ENCODE measurements at regions not wholly inside any gene's neighbourhood (a gene's known extent, or its start where the extent isn't known, plus 50 kb on each side); places are given as distances from the start of the nearest gene placed in this dataset.
"Not testable (repeated sequence)": the region's sequence is repeated elsewhere in the genome, so short reads cannot be mapped to it uniquely, and the experiment has no call there.

GRCh38 chr10:37733822-37734221 lies 123.6 kb downstream of the ZNF248 start:
- no peaks in the 10 kb centered on the region for H3K4me1 ChIP-seq (ENCODE audit: control insufficient read depth in 1 of 2, insufficient read depth in 2 of 2, low read length in 2 of 2)
- no peak overlapping the region for H3K27ac ChIP-seq (ENCODE audit: low read depth, low read length)
- no peak overlapping the region for H3K4me3 ChIP-seq (ENCODE audit: low read depth in 1 of 2, low read length in 2 of 2)
- H3K9me3 ChIP-seq (ENCODE audit: control insufficient read depth in 1 of 2, low read length in 2 of 2) = peaks cover 0 to 3% of the 10 kb centered on the region in 2 donors
- no peaks in the 10 kb centered on the region for H3K27me3 ChIP-seq (ENCODE audit: control insufficient read depth in 1 of 2, insufficient read depth in 2 of 2, low read length in 2 of 2)
- no peak overlapping the region for H3K9ac ChIP-seq (ENCODE audit: low read depth in 1 of 2, low read length in 2 of 2)
- no peaks in the 10 kb centered on the region for H3K36me3 ChIP-seq (ENCODE audit: control insufficient read depth in 1 of 2, insufficient read depth in 2 of 2, low read length in 2 of 2)

GRCh38 chr10:37732685-37733084 lies 124.7 kb downstream of the ZNF248 start:
- no peak overlapping the region for H3K9ac ChIP-seq (ENCODE audit: low read depth in 1 of 2, low read length in 2 of 2)
- no peak overlapping the region for H3K27ac ChIP-seq (ENCODE audit: low read depth, low read length)

GRCh38 chr10:37728830-37729229 lies 128.6 kb downstream of the ZNF248 start:
- peaks cover 0 to 8% of the 10 kb centered on the region in 2 donors for H3K9me3 ChIP-seq (ENCODE audit: control insufficient read depth in 1 of 2, low read length in 2 of 2)
- no peaks in the 10 kb centered on the region for H3K36me3 ChIP-seq (ENCODE audit: control insufficient read depth in 1 of 2, insufficient read depth in 2 of 2, low read length in 2 of 2)
- no peak overlapping the region for H3K27ac ChIP-seq (ENCODE audit: low read depth, low read length)
- H3K27me3 ChIP-seq (ENCODE audit: control insufficient read depth in 1 of 2, insufficient read depth in 2 of 2, low read length in 2 of 2) = no peaks in the 10 kb centered on the region
- no peak overlapping the region for H3K9ac ChIP-seq (ENCODE audit: low read depth in 1 of 2, low read length in 2 of 2)
- no peaks in the 10 kb centered on the region for H3K4me1 ChIP-seq (ENCODE audit: control insufficient read depth in 1 of 2, insufficient read depth in 2 of 2, low read length in 2 of 2)
- H3K4me3 ChIP-seq (ENCODE audit: low read depth in 1 of 2, low read length in 2 of 2) = no peak overlapping the region

More at GRCh38 chr10:37732685-37733084, 124.7 kb downstream of the ZNF248 start:
- H3K36me3 ChIP-seq (ENCODE audit: control insufficient read depth in 1 of 2, insufficient read depth in 2 of 2, low read length in 2 of 2) = no peaks in the 10 kb centered on the region
- H3K9me3 ChIP-seq (ENCODE audit: control insufficient read depth in 1 of 2, low read length in 2 of 2) = peaks cover 0 to 5% of the 10 kb centered on the region in 2 donors
- no peak overlapping the region for H3K4me3 ChIP-seq (ENCODE audit: low read depth in 1 of 2, low read length in 2 of 2)
- H3K4me1 ChIP-seq (ENCODE audit: control insufficient read depth in 1 of 2, insufficient read depth in 2 of 2, low read length in 2 of 2) = no peaks in the 10 kb centered on the region
- H3K27me3 ChIP-seq (ENCODE audit: control insufficient read depth in 1 of 2, insufficient read depth in 2 of 2, low read length in 2 of 2) = no peaks in the 10 kb centered on the region

DNA sequence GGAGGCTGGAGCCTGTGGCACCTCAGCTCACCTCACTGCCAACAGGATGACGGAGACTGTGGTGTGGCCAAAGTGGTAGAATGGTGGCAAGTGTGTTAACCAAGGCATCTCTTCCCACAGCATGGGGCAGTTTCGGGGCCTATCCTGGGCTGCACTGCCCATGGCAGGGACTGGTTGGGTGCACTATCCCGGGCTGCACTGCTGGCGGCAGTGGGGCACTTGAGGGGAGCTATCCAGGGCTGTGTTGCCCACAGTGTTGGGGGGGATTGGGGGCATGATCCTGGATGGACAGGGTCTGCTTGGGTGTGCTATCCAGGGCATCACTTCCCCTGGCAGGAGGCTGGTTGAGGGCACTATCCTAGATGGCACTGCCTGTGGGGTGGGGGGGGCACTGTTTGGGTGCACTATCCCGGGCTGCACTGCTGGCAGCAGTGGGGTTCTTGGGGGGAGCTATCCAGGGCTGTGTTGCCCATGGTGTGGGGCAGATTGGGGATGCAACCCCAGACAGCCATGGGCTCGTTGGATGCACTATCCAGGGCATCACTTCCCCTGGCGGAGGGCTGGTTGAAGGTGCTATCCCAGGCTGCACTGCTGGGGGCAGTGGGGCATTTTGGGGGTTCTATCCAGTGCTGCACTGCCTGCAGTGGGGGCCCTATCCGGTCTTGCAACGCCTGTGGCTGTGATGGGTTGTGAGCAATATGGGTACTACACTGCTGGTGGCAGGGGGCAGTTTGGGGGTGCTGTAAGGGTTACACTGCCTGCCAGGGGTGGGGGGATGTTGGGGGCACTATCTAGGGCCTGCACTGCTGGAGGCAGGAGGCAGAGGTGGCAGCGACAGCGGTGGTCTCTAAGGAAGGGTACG lies 129.7 kb downstream of the ZNF248 start:
- Histone ChIP-seq H3K27me3 (ENCODE audit: control insufficient read depth in 1 of 2, insufficient read depth in 2 of 2, low read length in 2 of 2) (no peaks in the 10 kb centered on the region), H3K9me3 (ENCODE audit: control insufficient read depth in 1 of 2, low read length in 2 of 2) (peaks cover 0 to 8% of the 10 kb centered on the region in 2 donors), H3K36me3 (ENCODE audit: control insufficient read depth in 1 of 2, insufficient read depth in 2 of 2, low read length in 2 of 2) (no peaks in the 10 kb centered on the region), H3K9ac (ENCODE audit: low read depth in 1 of 2, low read length in 2 of 2) (no peak overlapping the region), H3K4me3 (ENCODE audit: low read depth in 1 of 2, low read length in 2 of 2) (no peak overlapping the region), H3K27ac (ENCODE audit: low read depth, low read length) (no peak overlapping the region), H3K4me1 (ENCODE audit: control insufficient read depth in 1 of 2, insufficient read depth in 2 of 2, low read length in 2 of 2) (no peaks in the 10 kb centered on the region)

DNA sequence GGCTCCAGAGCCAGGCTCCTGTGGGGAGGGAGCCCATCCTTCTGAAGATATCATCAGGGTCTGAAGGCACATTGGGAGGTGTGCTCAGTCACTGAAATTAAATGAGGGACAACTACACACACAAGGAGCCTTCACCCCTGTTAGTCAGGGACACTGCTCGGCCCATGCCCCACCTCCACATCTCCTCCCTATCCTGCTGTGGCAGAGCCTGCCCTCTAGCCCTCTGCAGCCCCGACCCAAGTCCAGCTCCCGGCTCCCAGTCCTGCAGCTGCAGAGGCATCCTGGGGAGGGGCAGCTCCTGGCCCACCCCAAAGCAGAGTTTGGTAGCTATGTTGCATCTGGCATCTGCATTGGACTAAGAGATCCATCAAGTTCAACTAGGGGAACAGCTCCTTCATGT lies 136.3 kb downstream of the ZNF248 start:
- Histone ChIP-seq H3K36me3 (ENCODE audit: control insufficient read depth in 1 of 2, insufficient read depth in 2 of 2, low read length in 2 of 2) (no peaks in the 10 kb centered on the region), H3K27ac (ENCODE audit: low read depth, low read length) (no peak overlapping the region), H3K9me3 (ENCODE audit: control insufficient read depth in 1 of 2, low read length in 2 of 2) (peaks cover 8 to 16% of the 10 kb centered on the region in 2 donors), H3K27me3 (ENCODE audit: control insufficient read depth in 1 of 2, insufficient read depth in 2 of 2, low read length in 2 of 2) (no peaks in the 10 kb centered on the region), H3K4me1 (ENCODE audit: control insufficient read depth in 1 of 2, insufficient read depth in 2 of 2, low read length in 2 of 2) (no peaks in the 10 kb centered on the region), H3K4me3 (ENCODE audit: low read depth in 1 of 2, low read length in 2 of 2) (no peak overlapping the region), H3K9ac (ENCODE audit: low read depth in 1 of 2, low read length in 2 of 2) (no peak overlapping the region)

GRCh38 chr10:37718060-37718459 lies 139.3 kb downstream of the ZNF248 start:
- not testable (repeated sequence) for H3K36me3 ChIP-seq (ENCODE audit: control insufficient read depth in 1 of 2, insufficient read depth in 2 of 2, low read length in 2 of 2); H3K4me3 ChIP-seq (ENCODE audit: low read depth in 1 of 2, low read length in 2 of 2); H3K27me3 ChIP-seq (ENCODE audit: control insufficient read depth in 1 of 2, insufficient read depth in 2 of 2, low read length in 2 of 2); H3K4me1 ChIP-seq (ENCODE audit: control insufficient read depth in 1 of 2, insufficient read depth in 2 of 2, low read length in 2 of 2); H3K9ac ChIP-seq (ENCODE audit: low read depth in 1 of 2, low read length in 2 of 2); H3K27ac ChIP-seq (ENCODE audit: low read depth, low read length)
- peaks cover 8 to 19% of the 10 kb centered on the region in 2 donors for H3K9me3 ChIP-seq (ENCODE audit: control insufficient read depth in 1 of 2, low read length in 2 of 2)

GRCh38 chr10:37713642-37714041 lies 143.8 kb downstream of the ZNF248 start:
- H3K36me3 ChIP-seq (ENCODE audit: control insufficient read depth in 1 of 2, insufficient read depth in 2 of 2, low read length in 2 of 2) = no peaks in the 10 kb centered on the region
- H3K27ac ChIP-seq (ENCODE audit: low read depth, low read length) = no peak overlapping the region
- H3K27me3 ChIP-seq (ENCODE audit: control insufficient read depth in 1 of 2, insufficient read depth in 2 of 2, low read length in 2 of 2) = no peaks in the 10 kb centered on the region
- no peak overlapping the region for H3K4me3 ChIP-seq (ENCODE audit: low read depth in 1 of 2, low read length in 2 of 2)
- H3K4me1 ChIP-seq (ENCODE audit: control insufficient read depth in 1 of 2, insufficient read depth in 2 of 2, low read length in 2 of 2) = no peaks in the 10 kb centered on the region
- no peak overlapping the region for H3K9ac ChIP-seq (ENCODE audit: low read depth in 1 of 2, low read length in 2 of 2)
- H3K9me3 ChIP-seq (ENCODE audit: control insufficient read depth in 1 of 2, low read length in 2 of 2) = peaks cover 0 to 15% of the 10 kb centered on the region in 2 donors

GRCh38 chr10:37713132-37713501 lies 144.3 kb downstream of the ZNF248 start:
- peaks cover under 1 to 15% of the 10 kb centered on the region in 2 donors for H3K9me3 ChIP-seq (ENCODE audit: control insufficient read depth in 1 of 2, low read length in 2 of 2)
- H3K27ac ChIP-seq (ENCODE audit: low read depth, low read length) = no peak overlapping the region
- H3K36me3 ChIP-seq (ENCODE audit: control insufficient read depth in 1 of 2, insufficient read depth in 2 of 2, low read length in 2 of 2) = no peaks in the 10 kb centered on the region
- no peaks in the 10 kb centered on the region for H3K27me3 ChIP-seq (ENCODE audit: control insufficient read depth in 1 of 2, insufficient read depth in 2 of 2, low read length in 2 of 2)
- H3K4me1 ChIP-seq (ENCODE audit: control insufficient read depth in 1 of 2, insufficient read depth in 2 of 2, low read length in 2 of 2) = no peaks in the 10 kb centered on the region
- no peak overlapping the region for H3K4me3 ChIP-seq (ENCODE audit: low read depth in 1 of 2, low read length in 2 of 2)
- no peak overlapping the region for H3K9ac ChIP-seq (ENCODE audit: low read depth in 1 of 2, low read length in 2 of 2)

DNA sequence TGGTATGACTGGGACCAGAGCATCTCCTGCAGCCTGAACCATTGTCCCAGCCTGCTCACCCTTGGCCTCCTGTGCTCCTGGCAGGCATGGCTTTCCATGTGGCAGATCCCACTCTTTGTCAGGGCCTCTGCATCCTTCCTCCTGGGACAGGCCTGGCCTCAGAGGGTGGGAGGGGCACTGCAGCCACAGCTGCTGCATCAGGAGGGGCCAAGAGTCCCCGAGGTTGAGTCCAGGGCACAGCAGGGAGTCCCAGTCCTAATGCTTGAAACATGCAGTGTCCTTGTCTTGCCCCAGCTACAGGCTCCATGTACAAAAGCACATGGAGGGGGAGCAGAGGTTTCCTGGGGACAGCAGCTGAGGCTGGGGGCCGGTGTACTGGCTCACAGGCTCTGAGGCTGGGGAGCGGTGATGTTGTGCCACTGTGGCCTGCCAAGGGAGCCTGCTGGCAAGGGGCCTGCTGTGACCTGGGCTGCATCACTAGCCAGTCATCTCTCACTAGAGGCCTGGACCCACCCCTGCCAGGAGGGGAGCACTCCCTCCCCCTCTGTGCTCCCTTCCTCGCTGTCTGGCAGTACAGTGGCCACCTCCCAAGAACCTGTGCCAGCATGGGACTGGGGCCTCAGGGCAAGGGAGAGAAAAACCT lies 144.8 kb downstream of the ZNF248 start:
- H3K27ac ChIP-seq (ENCODE audit: low read depth, low read length) = no peak overlapping the region
- H3K4me1 ChIP-seq (ENCODE audit: control insufficient read depth in 1 of 2, insufficient read depth in 2 of 2, low read length in 2 of 2) = no peaks in the 10 kb centered on the region
- H3K36me3 ChIP-seq (ENCODE audit: control insufficient read depth in 1 of 2, insufficient read depth in 2 of 2, low read length in 2 of 2) = no peaks in the 10 kb centered on the region
- H3K9me3 ChIP-seq (ENCODE audit: control insufficient read depth in 1 of 2, low read length in 2 of 2) = peaks cover 4 to 12% of the 10 kb centered on the region in 2 donors
- no peak overlapping the region for H3K4me3 ChIP-seq (ENCODE audit: low read depth in 1 of 2, low read length in 2 of 2)
- no peak overlapping the region for H3K9ac ChIP-seq (ENCODE audit: low read depth in 1 of 2, low read length in 2 of 2)
- no peaks in the 10 kb centered on the region for H3K27me3 ChIP-seq (ENCODE audit: control insufficient read depth in 1 of 2, insufficient read depth in 2 of 2, low read length in 2 of 2)

- peaks cover 4 to 12% of the 10 kb centered on the region in 2 donors for H3K9me3 ChIP-seq (ENCODE audit: control insufficient read depth in 1 of 2, low read length in 2 of 2)
- no peaks in the 10 kb centered on the region for H3K27me3 ChIP-seq (ENCODE audit: control insufficient read depth in 1 of 2, insufficient read depth in 2 of 2, low read length in 2 of 2)
- H3K4me3 ChIP-seq (ENCODE audit: low read depth in 1 of 2, low read length in 2 of 2) = no peak overlapping the region
- no peak overlapping the region for H3K9ac ChIP-seq (ENCODE audit: low read depth in 1 of 2, low read length in 2 of 2)
- no peaks in the 10 kb centered on the region for H3K4me1 ChIP-seq (ENCODE audit: control insufficient read depth in 1 of 2, insufficient read depth in 2 of 2, low read length in 2 of 2)
- no peaks in the 10 kb centered on the region for H3K36me3 ChIP-seq (ENCODE audit: control insufficient read depth in 1 of 2, insufficient read depth in 2 of 2, low read length in 2 of 2)
- no peak overlapping the region for H3K27ac ChIP-seq (ENCODE audit: low read depth, low read length)
These were observed 145.6 kb downstream of the ZNF248 start for GRCh38 chr10:37711617-37712488.
